OCI-LY3 (cell line): ENCODE measurements at regions not wholly inside any gene's neighbourhood (a gene's known extent, or its start where the extent isn't known, plus 50 kb on each side); places are given as distances from the start of the nearest gene placed in this dataset.

Experiments used
- CTCF ChIP-seq: fragments of 200-600, 300-600 bp; sonication (generic); IDR thresholded peaks from 2 replicates; pipeline ENCODE4 v1.5.1; 2014; ENCODE audit warnings: antibody characterized with exemption, low read length, low read depth
- EZH2phosphoT487 ChIP-seq: fragments of 200-600 bp; shearing (Covaris generic); IDR thresholded peaks from 2 replicates; pipeline ENCODE4 v1.6.1; 2018; ENCODE audit warnings: antibody characterized with exemption, mixed run types, low read depth

- TF ChIP-seq CTCF (no peak), EZH2phosphoT487 (no peak)
Observed at GRCh38 chr12:131407221-131408035, 303.5 kb upstream of the SFSWAP start.
